ENCODE measurements at regions not wholly inside any gene's neighbourhood (a gene's known extent, or its start where the extent isn't known, plus 50 kb on each side); places are given as distances from the start of the nearest gene placed in this dataset.
"Not testable (repeated sequence)": the region's sequence is repeated elsewhere in the genome, so short reads cannot be mapped to it uniquely, and the experiment has no call there.

- ATAC-seq, result no peak
- no peaks in the 10 kb centered on the region for H3K4me1 Mint-ChIP-seq (ENCODE audit: low read depth)
- H3K27me3 Mint-ChIP-seq (ENCODE audit: low read depth), result peaks cover 7% of the 10 kb centered on the region
- H3K36me3 Mint-ChIP-seq (ENCODE audit: insufficient read depth), result no peaks in the 10 kb centered on the region
- H3K4me3 Mint-ChIP-seq, result no peak overlapping the region
- no peak for DNase-seq
- peaks cover 5% of the 10 kb centered on the region for H3K9me3 Mint-ChIP-seq
These were observed 148.1 kb upstream of the SERPINE2 start for GRCh38 chr2:224187220-224187619.

DNA sequence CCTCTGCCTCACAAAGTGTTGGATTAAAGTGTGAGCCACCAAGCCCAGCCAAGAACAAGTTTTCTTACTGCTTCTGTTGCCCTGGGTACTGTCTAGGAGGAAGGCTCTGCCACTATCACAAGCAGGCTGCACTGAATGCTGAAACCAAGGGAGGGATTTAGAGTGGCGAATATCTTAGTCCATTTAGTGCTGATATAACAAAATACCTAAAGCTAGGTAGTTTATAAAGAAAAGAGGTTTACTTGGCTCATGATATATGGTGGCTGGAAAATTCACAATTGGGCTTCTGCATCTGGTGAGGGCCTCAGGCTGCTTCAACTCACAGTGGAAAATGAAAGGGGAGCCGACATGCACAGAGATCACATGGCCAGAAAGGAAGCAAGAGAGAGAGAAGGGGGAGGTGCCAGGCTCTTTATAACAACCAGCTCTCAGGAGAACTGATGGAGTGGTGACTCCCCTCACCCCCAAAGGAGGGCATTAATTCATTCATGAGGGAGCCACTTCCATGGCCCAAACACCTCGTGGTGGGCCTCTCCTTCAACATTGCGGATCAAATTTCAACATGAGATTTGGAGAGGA lies 146.0 kb upstream of the SERPINE2 start:
- peaks cover 5% of the 10 kb centered on the region for H3K9me3 Mint-ChIP-seq
- ATAC-seq (no peak), DNase-seq (no peak)
- no peaks in the 10 kb centered on the region for H3K4me1 Mint-ChIP-seq (ENCODE audit: low read depth)
- H3K27me3 Mint-ChIP-seq (ENCODE audit: low read depth), result peaks cover 7% of the 10 kb centered on the region
- H3K4me3 Mint-ChIP-seq, result no peak overlapping the region
- H3K36me3 Mint-ChIP-seq (ENCODE audit: insufficient read depth), result no peaks in the 10 kb centered on the region

DNA sequence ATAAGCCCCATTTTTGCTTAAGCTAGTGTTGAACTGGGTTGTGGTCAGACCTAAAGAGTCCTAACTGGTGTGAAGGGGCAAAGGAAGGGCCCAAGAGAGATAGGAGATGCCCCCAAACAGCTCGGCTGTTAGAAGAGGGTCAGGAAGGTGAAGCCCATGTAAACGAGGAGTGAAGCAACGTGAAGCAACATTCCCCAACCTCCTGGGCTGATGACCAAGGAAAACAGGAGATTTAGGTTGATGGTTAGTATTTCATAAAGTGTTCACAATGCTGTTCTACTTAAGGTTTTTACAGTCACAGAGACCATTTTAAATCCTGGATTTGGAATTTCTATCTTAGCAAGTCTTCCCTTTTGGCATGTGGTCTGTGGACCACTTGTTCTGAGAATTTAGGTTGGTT lies 144.0 kb upstream of the SERPINE2 start:
- peaks cover 5% of the 10 kb centered on the region for H3K9me3 Mint-ChIP-seq
- no peaks in the 10 kb centered on the region for H3K4me1 Mint-ChIP-seq (ENCODE audit: low read depth)
- no peak overlapping the region for H3K4me3 Mint-ChIP-seq
- no peak for DNase-seq
- peaks cover 4% of the 10 kb centered on the region for H3K27me3 Mint-ChIP-seq (ENCODE audit: low read depth)
- ATAC-seq, result no peak
- H3K36me3 Mint-ChIP-seq (ENCODE audit: insufficient read depth), result no peaks in the 10 kb centered on the region

GRCh38 chr2:224182498-224182897 lies 143.4 kb upstream of the SERPINE2 start:
- Mint-ChIP-seq H3K36me3 (ENCODE audit: insufficient read depth) (no peaks in the 10 kb centered on the region), H3K4me1 (ENCODE audit: low read depth) (no peaks in the 10 kb centered on the region), H3K9me3 (peaks cover 1% of the 10 kb centered on the region), H3K4me3 (no peak overlapping the region), H3K27me3 (ENCODE audit: low read depth) (peaks cover 4% of the 10 kb centered on the region)
- no peak for ATAC-seq
- DNase-seq, result no peak

GRCh38 chr2:224181534-224182155 lies 142.6 kb upstream of the SERPINE2 start:
- Mint-ChIP-seq H3K27me3 (ENCODE audit: low read depth) (peaks cover 4% of the 10 kb centered on the region), H3K36me3 (ENCODE audit: insufficient read depth) (no peaks in the 10 kb centered on the region), H3K4me1 (ENCODE audit: low read depth) (no peaks in the 10 kb centered on the region), H3K4me3 (no peak overlapping the region), H3K9me3 (no peaks in the 10 kb centered on the region)
- no peak for DNase-seq
- ATAC-seq, result no peak

DNA sequence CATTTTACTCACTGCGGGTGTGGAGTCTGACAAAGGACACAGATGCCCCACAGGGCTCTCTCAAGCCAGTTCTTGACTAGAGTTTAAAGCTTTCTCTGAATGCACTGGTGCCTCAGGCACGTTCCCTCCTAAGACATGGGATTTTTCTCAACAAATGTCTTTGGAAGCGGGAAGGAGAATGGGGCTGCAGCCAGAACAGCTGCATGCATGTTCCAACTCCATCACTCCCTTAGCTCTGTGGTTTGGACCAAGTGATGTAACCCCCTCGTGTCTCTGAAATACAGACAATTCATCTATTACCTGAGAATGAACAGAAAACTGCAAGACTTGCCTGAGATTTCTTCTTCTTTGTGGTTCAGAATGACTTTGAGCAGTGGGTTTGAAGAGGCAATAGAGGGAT lies 141.7 kb upstream of the SERPINE2 start:
- no peak for ATAC-seq
- DNase-seq, result no peak
- H3K36me3 Mint-ChIP-seq (ENCODE audit: insufficient read depth), result no peaks in the 10 kb centered on the region
- H3K4me3 Mint-ChIP-seq, result no peak overlapping the region
- no peaks in the 10 kb centered on the region for H3K4me1 Mint-ChIP-seq (ENCODE audit: low read depth)
- peaks cover 2% of the 10 kb centered on the region for H3K27me3 Mint-ChIP-seq (ENCODE audit: low read depth)
- no peaks in the 10 kb centered on the region for H3K9me3 Mint-ChIP-seq

- H3K4me1 Mint-ChIP-seq (ENCODE audit: low read depth), result no peaks in the 10 kb centered on the region
- H3K36me3 Mint-ChIP-seq (ENCODE audit: insufficient read depth), result no peaks in the 10 kb centered on the region
- DNase-seq (no peak), ATAC-seq (no peak)
- no peaks in the 10 kb centered on the region for H3K9me3 Mint-ChIP-seq
- no peak overlapping the region for H3K4me3 Mint-ChIP-seq
- no peaks in the 10 kb centered on the region for H3K27me3 Mint-ChIP-seq (ENCODE audit: low read depth)
These were observed 139.0 kb upstream of the SERPINE2 start for GRCh38 chr2:224178056-224178455.

DNA sequence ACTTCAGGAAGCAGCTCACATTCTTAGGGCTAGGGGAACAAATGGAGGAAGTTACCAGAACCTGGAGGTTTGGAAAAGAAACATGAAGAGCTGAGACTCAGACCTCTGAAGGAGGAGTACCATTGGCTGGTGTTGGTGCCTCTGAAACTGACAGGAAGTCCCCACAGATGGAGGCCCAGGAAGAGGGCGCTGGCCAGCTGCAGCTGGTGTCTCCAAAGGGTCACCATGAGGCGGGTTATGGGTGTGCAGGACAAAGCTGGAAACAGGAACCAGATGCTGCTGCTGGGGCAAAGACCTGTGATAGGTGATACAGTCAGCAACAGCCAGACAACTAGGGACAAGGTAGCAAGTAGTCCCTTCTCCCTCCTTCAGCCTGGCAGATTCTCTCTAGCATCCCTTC lies 136.5 kb upstream of the SERPINE2 start:
- H3K9me3 Mint-ChIP-seq, result no peaks in the 10 kb centered on the region
- H3K4me1 Mint-ChIP-seq (ENCODE audit: low read depth), result no peaks in the 10 kb centered on the region
- peaks cover 3% of the 10 kb centered on the region for H3K27me3 Mint-ChIP-seq (ENCODE audit: low read depth)
- H3K4me3 Mint-ChIP-seq, result no peak overlapping the region
- no peaks in the 10 kb centered on the region for H3K36me3 Mint-ChIP-seq (ENCODE audit: insufficient read depth)
- DNase-seq, result no peak
- ATAC-seq, result no peak

GRCh38 chr2:224174990-224175389 lies 135.9 kb upstream of the SERPINE2 start:
- H3K36me3 Mint-ChIP-seq (ENCODE audit: insufficient read depth), result no peaks in the 10 kb centered on the region
- DNase-seq, result no peak
- peaks cover 3% of the 10 kb centered on the region for H3K27me3 Mint-ChIP-seq (ENCODE audit: low read depth)
- ATAC-seq, result no peak
- H3K4me1 Mint-ChIP-seq (ENCODE audit: low read depth), result no peaks in the 10 kb centered on the region
- H3K4me3 Mint-ChIP-seq, result no peak overlapping the region
- no peaks in the 10 kb centered on the region for H3K9me3 Mint-ChIP-seq

GRCh38 chr2:224174521-224174920 lies 135.4 kb upstream of the SERPINE2 start:
- DNase-seq, result no peak
- H3K9me3 Mint-ChIP-seq, result no peaks in the 10 kb centered on the region
- H3K4me3 Mint-ChIP-seq, result no peak overlapping the region
- ATAC-seq, result no peak
- H3K27me3 Mint-ChIP-seq (ENCODE audit: low read depth), result peaks cover 6% of the 10 kb centered on the region
- no peaks in the 10 kb centered on the region for H3K4me1 Mint-ChIP-seq (ENCODE audit: low read depth)
- no peaks in the 10 kb centered on the region for H3K36me3 Mint-ChIP-seq (ENCODE audit: insufficient read depth)

GRCh38 chr2:224173933-224174332 lies 134.8 kb upstream of the SERPINE2 start:
- no peak for ATAC-seq
- Mint-ChIP-seq H3K27me3 (ENCODE audit: low read depth) (peaks cover 6% of the 10 kb centered on the region), H3K4me3 (no peak overlapping the region), H3K9me3 (no peaks in the 10 kb centered on the region), H3K4me1 (ENCODE audit: low read depth) (no peaks in the 10 kb centered on the region), H3K36me3 (ENCODE audit: insufficient read depth) (no peaks in the 10 kb centered on the region)
- no peak for DNase-seq

- no peaks in the 10 kb centered on the region for H3K36me3 Mint-ChIP-seq (ENCODE audit: insufficient read depth)
- H3K4me3 Mint-ChIP-seq, result no peak overlapping the region
- no peaks in the 10 kb centered on the region for H3K4me1 Mint-ChIP-seq (ENCODE audit: low read depth)
- no peaks in the 10 kb centered on the region for H3K9me3 Mint-ChIP-seq
- H3K27me3 Mint-ChIP-seq (ENCODE audit: low read depth), result peaks cover 6% of the 10 kb centered on the region
- DNase-seq, result no peak
- no peak for ATAC-seq
These were observed 134.1 kb upstream of the SERPINE2 start for GRCh38 chr2:224173210-224173609.

DNA sequence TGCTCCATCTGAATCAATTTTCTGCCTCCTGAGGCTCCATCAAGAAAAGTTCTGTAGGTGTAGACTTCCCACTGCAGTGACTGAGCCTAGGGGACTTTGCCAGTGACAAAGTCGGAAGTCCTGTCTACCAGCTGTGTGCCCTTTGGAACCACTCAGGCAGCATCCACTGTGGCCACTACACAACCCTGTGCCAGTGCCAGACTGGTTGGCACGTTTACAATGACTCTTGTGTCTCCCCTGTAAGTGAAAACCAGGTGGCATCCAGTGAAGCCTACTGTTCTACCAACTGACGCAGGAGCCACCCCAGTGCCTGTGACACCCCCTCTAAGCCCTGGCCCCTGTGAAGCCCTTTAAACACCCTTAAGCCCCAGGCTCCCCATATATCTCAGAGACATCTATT lies 132.1 kb upstream of the SERPINE2 start:
- ATAC-seq (no peak), DNase-seq (no peak)
- no peak overlapping the region for H3K4me3 Mint-ChIP-seq
- H3K27me3 Mint-ChIP-seq (ENCODE audit: low read depth), result peaks cover 6% of the 10 kb centered on the region
- no peaks in the 10 kb centered on the region for H3K4me1 Mint-ChIP-seq (ENCODE audit: low read depth)
- no peaks in the 10 kb centered on the region for H3K36me3 Mint-ChIP-seq (ENCODE audit: insufficient read depth)
- no peaks in the 10 kb centered on the region for H3K9me3 Mint-ChIP-seq

GRCh38 chr2:224169847-224170246 lies 130.8 kb upstream of the SERPINE2 start:
- H3K4me3 Mint-ChIP-seq, result no peak overlapping the region
- no peaks in the 10 kb centered on the region for H3K9me3 Mint-ChIP-seq

GRCh38 chr2:224167781-224168180 lies 128.7 kb upstream of the SERPINE2 start:
- H3K4me3 Mint-ChIP-seq; H3K36me3 Mint-ChIP-seq (ENCODE audit: insufficient read depth); DNase-seq; H3K4me1 Mint-ChIP-seq (ENCODE audit: low read depth); H3K9me3 Mint-ChIP-seq; ATAC-seq: not testable (repeated sequence)
- peaks cover 15% of the 10 kb centered on the region for H3K27me3 Mint-ChIP-seq (ENCODE audit: low read depth)

More at GRCh38 chr2:224169847-224170246, 130.8 kb upstream of the SERPINE2 start:
- ATAC-seq (no peak), DNase-seq (no peak)
- Mint-ChIP-seq H3K36me3 (ENCODE audit: insufficient read depth) (no peaks in the 10 kb centered on the region), H3K4me1 (ENCODE audit: low read depth) (no peaks in the 10 kb centered on the region), H3K27me3 (ENCODE audit: low read depth) (peaks cover 9% of the 10 kb centered on the region)
